Peyer's patch (tissue), 4 donors: ENCODE measurements at regions not wholly inside any gene's neighbourhood (a gene's known extent, or its start where the extent isn't known, plus 50 kb on each side); places are given as distances from the start of the nearest gene placed in this dataset.

ENCODE experiments used
- POLR2A ChIP-seq, 2 donors: fragments of 450-650 bp; IDR thresholded peaks; one replicate each; pipeline ENCODE4 v1.5.1; 2017; ENCODE audit warnings: antibody characterized with exemption in 2 of 2, mild to moderate bottlenecking in 2 of 2, moderate library complexity in 2 of 2
- TF ChIP-seq, protein P1 (sequence below), 6 experiments: fragments of 450-650 bp in 4 of 6; fragments of 200-600 bp in 2 of 6; sonication (generic) in 1 of 6; IDR thresholded peaks; one replicate each; pipeline ENCODE4 v1.5.1; 2017 to 2019; ENCODE audit warnings: antibody characterized with exemption in 6 of 6, mild to moderate bottlenecking in 3 of 6, moderate library complexity in 1 of 6

DNA sequence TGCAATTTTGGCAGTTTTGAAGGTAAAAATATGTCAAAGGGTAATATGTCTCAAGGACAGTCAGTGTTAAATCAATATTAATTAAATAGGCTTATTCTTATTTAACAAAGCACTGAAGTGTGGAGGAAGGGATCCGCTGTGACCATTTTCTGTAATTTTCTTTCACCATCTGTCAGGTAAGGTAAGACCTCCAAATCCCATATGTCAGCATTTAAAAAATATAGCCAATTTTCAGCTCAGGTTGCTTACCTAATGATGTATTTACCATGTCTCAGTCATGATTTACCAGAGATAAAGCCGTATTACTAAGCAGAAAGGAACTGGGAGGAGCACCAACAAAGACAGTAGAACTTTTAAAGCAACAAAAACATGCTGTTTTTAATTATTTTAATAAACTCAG is 683.9 kb downstream of the CCSER2 start:
- TF ChIP-seq, protein P1, sequence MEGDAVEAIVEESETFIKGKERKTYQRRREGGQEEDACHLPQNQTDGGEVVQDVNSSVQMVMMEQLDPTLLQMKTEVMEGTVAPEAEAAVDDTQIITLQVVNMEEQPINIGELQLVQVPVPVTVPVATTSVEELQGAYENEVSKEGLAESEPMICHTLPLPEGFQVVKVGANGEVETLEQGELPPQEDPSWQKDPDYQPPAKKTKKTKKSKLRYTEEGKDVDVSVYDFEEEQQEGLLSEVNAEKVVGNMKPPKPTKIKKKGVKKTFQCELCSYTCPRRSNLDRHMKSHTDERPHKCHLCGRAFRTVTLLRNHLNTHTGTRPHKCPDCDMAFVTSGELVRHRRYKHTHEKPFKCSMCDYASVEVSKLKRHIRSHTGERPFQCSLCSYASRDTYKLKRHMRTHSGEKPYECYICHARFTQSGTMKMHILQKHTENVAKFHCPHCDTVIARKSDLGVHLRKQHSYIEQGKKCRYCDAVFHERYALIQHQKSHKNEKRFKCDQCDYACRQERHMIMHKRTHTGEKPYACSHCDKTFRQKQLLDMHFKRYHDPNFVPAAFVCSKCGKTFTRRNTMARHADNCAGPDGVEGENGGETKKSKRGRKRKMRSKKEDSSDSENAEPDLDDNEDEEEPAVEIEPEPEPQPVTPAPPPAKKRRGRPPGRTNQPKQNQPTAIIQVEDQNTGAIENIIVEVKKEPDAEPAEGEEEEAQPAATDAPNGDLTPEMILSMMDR (IDR thresholded peaks at IDR 0.05): no peak
- TF ChIP-seq POLR2A (IDR thresholded peaks at IDR 0.05): no peak
